H1 (cell line): ENCODE measurements at regions not wholly inside any gene's neighbourhood (a gene's known extent, or its start where the extent isn't known, plus 50 kb on each side); places are given as distances from the start of the nearest gene placed in this dataset.

Source experiments
- CTCF ChIA-PET: fragments of 300-600 bp; sonication (Branson Sonifier 250); formaldehyde crosslinking; loops from one replicate; lab custom pipeline; 2021; ENCODE audit not compliant: partially characterized antibody; lab: Charles Lee
- POLR2A ChIA-PET: fragments of 300-600 bp; sonication (Branson Sonifier 250); formaldehyde crosslinking; loops from one replicate; lab custom pipeline; 2021; ENCODE audit warnings: inconsistent platforms; ENCODE audit not compliant: partially characterized antibody; lab: Charles Lee
- DNase-seq, 2 experiments: peaks; one replicate each; pipeline versions ENCODE4 v3.0.0 to v3.0.0-alpha.2; 2010 to 2022; ENCODE audit warnings: low spot score in 2 of 2, low read depth in 1 of 2, mixed read lengths in 1 of 2
- FAIRE-seq: peaks from 2 replicates; lab custom pipeline; 2011; peaks lifted over from hg19 to GRCh38; lab: Jason Lieb, UNC
- H2AFZ ChIP-seq: 2 replicates; pipeline ENCODE4 v1.8.1; 2012; ENCODE audit warnings: low read length, inconsistent platforms
- H2AK5ac ChIP-seq: 2 replicates; pipeline ENCODE4 v1.6.1; 2013; ENCODE audit warnings: low read depth, low read length
- H2BK120ac ChIP-seq: replicated peaks from 2 replicates; pipeline ENCODE3; 2013; ENCODE audit warnings: low read depth, low read length, inconsistent platforms
- H2BK12ac ChIP-seq: 2 replicates; pipeline ENCODE4 v1.6.1; 2013; ENCODE audit warnings: low read depth, low read length
- H2BK15ac ChIP-seq: 2 replicates; pipeline ENCODE4 v1.6.1; 2013; ENCODE audit warnings: low read length
- H2BK20ac ChIP-seq: 2 replicates; pipeline ENCODE4 v1.6.1; 2013; ENCODE audit warnings: low read length
- H2BK5ac ChIP-seq: 2 replicates; pipeline ENCODE4 v1.6.1; 2013; ENCODE audit warnings: low read depth, low read length
- H3K14ac ChIP-seq: 2 replicates; pipeline ENCODE4 v1.6.1; 2013; ENCODE audit warnings: inconsistent platforms; ENCODE audit not compliant: insufficient read length
- H3K18ac ChIP-seq: 2 replicates; pipeline ENCODE4 v1.6.1; 2013; ENCODE audit warnings: low read length; ENCODE audit errors: extremely low read depth
- H3K23ac ChIP-seq: 2 replicates; pipeline ENCODE4 v1.6.1; 2013; ENCODE audit warnings: inconsistent platforms; ENCODE audit not compliant: insufficient read length
- H3K23me2 ChIP-seq: 2 replicates; pipeline ENCODE4 v1.6.1; 2013; ENCODE audit warnings: low read depth, low read length
- H3K27ac ChIP-seq: 2 replicates; pipeline ENCODE4 v1.6.1; 2011; ENCODE audit warnings: low read depth, low read length, inconsistent platforms
- H3K27me3 ChIP-seq, 4 experiments: replicated peaks in 1 of 4; 1 replicate in 1 of 4; 2 replicates in 3 of 4; pipeline versions ENCODE4 v1.6.1 to v1.8.1; 2011 to 2013; ENCODE audit warnings: low read length in 3 of 4, mild to moderate bottlenecking in 3 of 4, inconsistent platforms in 2 of 4, mixed read lengths in 2 of 4, moderate library complexity in 1 of 4; ENCODE audit not compliant: control insufficient read depth in 3 of 4, insufficient read depth in 3 of 4; ENCODE audit errors: extremely low read depth in 1 of 4
- H3K36me3 ChIP-seq, 4 experiments: 2 replicates each; pipeline versions ENCODE4 v1.6.1 to v1.8.1; 2011 to 2013; ENCODE audit warnings: mild to moderate bottlenecking in 4 of 4, low read length in 3 of 4, moderate library complexity in 2 of 4, control low read depth in 1 of 4, inconsistent platforms in 1 of 4; ENCODE audit not compliant: insufficient read depth in 4 of 4, control insufficient read depth in 2 of 4
- H3K4ac ChIP-seq: replicated peaks from 2 replicates; pipeline ENCODE3; 2013; ENCODE audit warnings: low read length, low read depth, mixed read lengths, inconsistent platforms; ENCODE audit not compliant: insufficient read length
- H3K4me1 ChIP-seq, 4 experiments: replicated peaks in 1 of 4; 1 replicate in 1 of 4; 2 replicates in 3 of 4; pipeline versions ENCODE4 v1.6.1 to v1.8.1; 2011 to 2013; ENCODE audit warnings: low read length in 3 of 4, inconsistent platforms in 2 of 4, mixed read lengths in 1 of 4; ENCODE audit not compliant: insufficient read depth in 4 of 4, control insufficient read depth in 3 of 4
- H3K4me2 ChIP-seq, 2 experiments: 2 replicates each; pipeline versions ENCODE4 v1.6.1 to v1.8.1; 2011 to 2013; ENCODE audit warnings: low read depth in 2 of 2, low read length in 2 of 2, control low read depth in 1 of 2, inconsistent platforms in 1 of 2, mild to moderate bottlenecking in 1 of 2; ENCODE audit not compliant: insufficient read depth in 1 of 2
- H3K4me3 ChIP-seq, 4 experiments: fragments of 200-600, 300-600 bp in 1 of 4; sonication (generic), shearing (Covaris generic), sonication (Bioruptor Twin) in 1 of 4; 2 replicates each; pipeline versions ENCODE4 v1.5.1 to v1.8.1; 2011 to 2016; ENCODE audit warnings: low read length in 4 of 4, low read depth in 3 of 4, control low read depth in 2 of 4, inconsistent platforms in 2 of 4, mild to moderate bottlenecking in 2 of 4, mixed read lengths in 1 of 4, moderate library complexity in 1 of 4; ENCODE audit not compliant: insufficient read depth in 2 of 4; ENCODE audit errors: extremely low read depth in 1 of 4
- H3K56ac ChIP-seq: replicated peaks from 2 replicates; pipeline ENCODE3; 2013; ENCODE audit warnings: low read depth, mild to moderate bottlenecking, mixed read lengths, low read length, inconsistent platforms; ENCODE audit not compliant: insufficient read length
- H3K79me1 ChIP-seq: 2 replicates; pipeline ENCODE4 v1.6.1; 2013; ENCODE audit warnings: low read depth, low read length, control low read depth
- H3K79me2 ChIP-seq, 2 experiments: 2 replicates each; pipeline versions ENCODE4 v1.6.1 to v1.8.1; 2012 to 2013; ENCODE audit warnings: low read length in 2 of 2, mild to moderate bottlenecking in 2 of 2, inconsistent platforms in 1 of 2; ENCODE audit not compliant: insufficient read depth in 2 of 2, control insufficient read depth in 1 of 2
- H3K9ac ChIP-seq, 4 experiments: replicated peaks in 1 of 4; 1 replicate in 1 of 4; 2 replicates in 3 of 4; pipeline versions ENCODE4 v1.6.1 to v1.8.1; 2011 to 2013; ENCODE audit warnings: low read depth in 3 of 4, low read length in 3 of 4, control low read depth in 2 of 4, mild to moderate bottlenecking in 2 of 4, moderate library complexity in 2 of 4, inconsistent platforms in 1 of 4; ENCODE audit errors: extremely low read depth in 1 of 4
- H3K9me3 ChIP-seq, 2 experiments: 2 replicates each; pipeline versions ENCODE4 v1.6.1 to v1.8.1; 2012 to 2013; ENCODE audit warnings: mild to moderate bottlenecking in 2 of 2, moderate library complexity in 2 of 2, control low read depth in 1 of 2, inconsistent platforms in 1 of 2, low read depth in 1 of 2, low read length in 1 of 2, mixed read lengths in 1 of 2; ENCODE audit not compliant: insufficient read depth in 2 of 2
- H4K20me1 ChIP-seq, 2 experiments: replicated peaks in 1 of 2; 2 replicates each; pipeline versions ENCODE3 to v1.8.1; 2011 to 2013; ENCODE audit warnings: inconsistent platforms in 2 of 2, low read length in 2 of 2, mild to moderate bottlenecking in 1 of 2; ENCODE audit not compliant: insufficient read depth in 2 of 2, control insufficient read depth in 1 of 2
- H4K5ac ChIP-seq: 2 replicates; pipeline ENCODE4 v1.6.1; 2013; ENCODE audit warnings: low read length, low read depth, mixed read lengths, inconsistent platforms; ENCODE audit not compliant: insufficient read length
- H4K8ac ChIP-seq: 2 replicates; pipeline ENCODE4 v1.8.0; 2013; ENCODE audit warnings: mild to moderate bottlenecking, moderate library complexity, low read length, inconsistent platforms; ENCODE audit not compliant: insufficient read depth; ENCODE audit errors: extremely low read depth
- H4K91ac ChIP-seq: replicated peaks from 2 replicates; pipeline ENCODE3; 2013; ENCODE audit warnings: low read length, mixed read lengths, inconsistent platforms; ENCODE audit not compliant: insufficient read length
- ASH2L ChIP-seq: fragments of 200-600, 300-600 bp; sonication (generic); IDR thresholded peaks from one replicate; pipeline ENCODE4 v1.7.1; 2017; ENCODE audit warnings: low read length
- BCL11A ChIP-seq, 2 experiments: IDR thresholded peaks; one replicate each; pipeline ENCODE4 v1.6.1; 2011; ENCODE audit warnings: low read depth in 2 of 2, low read length in 2 of 2, mild to moderate bottlenecking in 2 of 2
- CBX5 ChIP-seq: fragments of 300-800, 300-1000 bp; sonication (generic); IDR thresholded peaks from 2 replicates; pipeline ENCODE4 v1.7.1; 2016; ENCODE audit warnings: antibody characterized with exemption, low read length, low read depth
- CHD1 ChIP-seq: IDR thresholded peaks from 2 replicates; pipeline ENCODE4 v1.6.1; 2012; ENCODE audit warnings: low read depth, low read length, improper control_type of control experiment
- KDM1A ChIP-seq: fragments of 200-600, 300-600 bp; sonication (generic); IDR thresholded peaks from 2 replicates; pipeline ENCODE4 v1.7.1; 2016; ENCODE audit warnings: mild to moderate bottlenecking, low read length, borderline replicate concordance
- POLR2A ChIP-seq, 2 experiments: IDR thresholded peaks; 1 replicate in 1 of 2; 2 replicates in 1 of 2; pipeline ENCODE4 v1.6.1; 2011; ENCODE audit warnings: low read depth in 2 of 2, low read length in 2 of 2, mild to moderate bottlenecking in 2 of 2; ENCODE audit errors: control extremely low read depth in 1 of 2
- SIRT6 ChIP-seq: IDR thresholded peaks from one replicate; pipeline ENCODE4 v1.7.1; 2012; ENCODE audit warnings: low read length, inconsistent platforms
- SIX5 ChIP-seq: IDR thresholded peaks from 2 replicates; pipeline ENCODE4 v1.6.1; 2011; ENCODE audit warnings: mild to moderate bottlenecking, low read depth, low read length
- SP2 ChIP-seq: IDR thresholded peaks from 2 replicates; pipeline ENCODE4 v1.6.1; 2012; ENCODE audit warnings: mild to moderate bottlenecking, low read length, inconsistent platforms
- TAF1 ChIP-seq: IDR thresholded peaks from 2 replicates; pipeline ENCODE4 v1.6.1; 2011; ENCODE audit warnings: mild to moderate bottlenecking, low read depth, low read length
- TBP ChIP-seq: IDR thresholded peaks from 2 replicates; pipeline ENCODE4 v1.6.1; 2011; ENCODE audit warnings: low read depth, low read length, improper control_type of control experiment
- YY1 ChIP-seq: IDR thresholded peaks from 2 replicates; pipeline ENCODE4 v1.6.1; 2011; ENCODE audit warnings: low read depth, mild to moderate bottlenecking, low read length

- POLR2A ChIA-PET: no interaction called here
- no peak overlapping the region for H2AFZ ChIP-seq
Measured at GRCh38 chr3:59127071-59127470, 77.2 kb upstream of the CFAP20DC start.

More at GRCh38 chr3:59127071-59127470, 77.2 kb upstream of the CFAP20DC start:
- Histone ChIP-seq H4K5ac (no peak overlapping the region), H3K14ac (no peak overlapping the region), H3K4me1 (peaks cover 0 to 8% (median 7%) of the 10 kb centered on the region in 4 experiments; a peak in 3 of 7 replicates), H3K9ac (no peak overlapping the region), H3K23ac (no peak overlapping the region), H3K23me2 (no peaks in the 10 kb centered on the region), H3K9me3 (0 out of 4 replicates have a peak, but pooled peaks cover 2 to 3% of the 10 kb centered on the region in 2 experiments), H2AK5ac (no peak overlapping the region), H2BK15ac (no peak overlapping the region), H3K27me3 (no peaks in the 10 kb centered on the region), H3K18ac (no peak overlapping the region), H3K4me3 (no peak overlapping the region), H4K91ac (no peak overlapping the region), H2BK20ac (no peak overlapping the region), H3K4me2 (no peak overlapping the region), H3K79me1 (no peaks in the 10 kb centered on the region), H3K27ac (no peak overlapping the region), H3K4ac (no peak overlapping the region), H2BK5ac (no peak overlapping the region), H3K36me3 (0 out of 8 replicates have a peak, but pooled peaks cover 0 to 3% (median 0%) of the 10 kb centered on the region in 4 experiments), H2BK12ac (no peak overlapping the region), H4K20me1 (no peaks in the 10 kb centered on the region), H2BK120ac (no peak overlapping the region)
- CTCF ChIA-PET: interaction anchor here (0.6 to 1.1 kb wide), 3 partner anchors 12 to 1627 kb away, joined by 3 read pairs; no protein-coding TSS in a partner anchor
- FAIRE-seq: peak; percentile 24
- no peak for TF ChIP-seq KDM1A
- no peak for TF ChIP-seq CBX5
- TF ChIP-seq BCL11A (IDR thresholded peaks at IDR 0.05; ENCODE audit: low read depth in 2 of 2, low read length in 2 of 2): no peak
- TF ChIP-seq POLR2A (IDR thresholded peaks at IDR 0.05; ENCODE audit: control extremely low read depth in 1 of 2, low read depth in 2 of 2, low read length in 2 of 2): no peak
- no peak for TF ChIP-seq CHD1
- no peak for TF ChIP-seq TBP
- no peak for TF ChIP-seq ASH2L
- no peak for TF ChIP-seq TAF1
- TF ChIP-seq SIX5: no peak
- TF ChIP-seq YY1: no peak
- TF ChIP-seq SP2: no peak
- TF ChIP-seq SIRT6: no peak
- TF ChIP-seq, all 59 proteins: peak for 0
- Histone ChIP-seq H3K79me2 (no peaks in the 10 kb centered on the region), H4K8ac (no peak overlapping the region), H3K56ac (no peak overlapping the region)
- DNase-seq: no peak
